WERI-Rb-1 (cell line): ENCODE measurements at regions not wholly inside any gene's neighbourhood (a gene's known extent, or its start where the extent isn't known, plus 50 kb on each side); places are given as distances from the start of the nearest gene placed in this dataset.

Experiments used
- DNase-seq: peaks from one replicate; pipeline ENCODE4 v3.0.0-alpha.2; 2020
- H3K27ac ChIP-seq: fragments of 250-450 bp; sonication (Bioruptor Pico); 2 replicates; pipeline ENCODE4 v1.5.1; 2020; ENCODE audit warnings: mild to moderate bottlenecking, moderate library complexity
- H3K27me3 ChIP-seq: fragments of 250-450 bp; sonication (Bioruptor Pico); 2 replicates; pipeline ENCODE4 v1.5.1; 2021; ENCODE audit warnings: mild to moderate bottlenecking, low read depth, moderate library complexity; ENCODE audit not compliant: insufficient read depth, severe bottlenecking
- H3K36me3 ChIP-seq: fragments of 250-450 bp; sonication (Bioruptor Pico); 2 replicates; pipeline ENCODE4 v1.5.1; 2020; ENCODE audit warnings: mild to moderate bottlenecking, moderate library complexity
- H3K4me3 ChIP-seq: 2 replicates; pipeline ENCODE4 v1.5.1; 2011; ENCODE audit warnings: low read depth, mild to moderate bottlenecking, control low read depth, low read length
- H3K9me3 ChIP-seq: fragments of 250-450 bp; sonication (Bioruptor Pico); 2 replicates; pipeline ENCODE4 v1.5.1; 2021; ENCODE audit warnings: mild to moderate bottlenecking, moderate library complexity; ENCODE audit not compliant: severe bottlenecking
- CTCF ChIP-seq: IDR thresholded peaks from 2 replicates; pipeline ENCODE4 v1.5.1; 2011; ENCODE audit warnings: low read depth, mild to moderate bottlenecking, control low read depth, inconsistent platforms, low read length

- peaks cover 2% of the 10 kb centered on the region for H3K9me3 ChIP-seq
- no peak overlapping the region for H3K27ac ChIP-seq
- TF ChIP-seq CTCF: no peak
- no peaks in the 10 kb centered on the region for H3K27me3 ChIP-seq
- no peak overlapping the region for H3K4me3 ChIP-seq
- DNase-seq: no peak
- H3K36me3 ChIP-seq: no peaks in the 10 kb centered on the region
Measured at GRCh38 chr11:106218106-106218505, 140.6 kb downstream of the AASDHPPT start.

- Histone ChIP-seq H3K36me3 (no peaks in the 10 kb centered on the region), H3K27me3 (no peaks in the 10 kb centered on the region), H3K9me3 (peaks cover 2% of the 10 kb centered on the region), H3K27ac (no peak overlapping the region), H3K4me3 (no peak overlapping the region)
- TF ChIP-seq CTCF: no peak
- DNase-seq: no peak
Measured at GRCh38 chr11:106222626-106223025, 145.2 kb downstream of the AASDHPPT start.

- H3K27ac ChIP-seq: no peak overlapping the region
- no peak overlapping the region for H3K4me3 ChIP-seq
- H3K36me3 ChIP-seq: no peaks in the 10 kb centered on the region
- DNase-seq: no peak
- H3K9me3 ChIP-seq: peaks cover 2% of the 10 kb centered on the region
- 0 out of 2 replicates have a peak, but pooled peaks have one; percentile 19 for TF ChIP-seq CTCF
- no peaks in the 10 kb centered on the region for H3K27me3 ChIP-seq
Measured at GRCh38 chr11:106224172-106224571, 146.7 kb downstream of the AASDHPPT start.

GRCh38 chr11:106228996-106229395 lies 151.5 kb downstream of the AASDHPPT start:
- no peak for TF ChIP-seq CTCF
- Histone ChIP-seq H3K4me3 (no peak overlapping the region), H3K27ac (no peak overlapping the region), H3K27me3 (no peaks in the 10 kb centered on the region), H3K9me3 (peaks cover 7% of the 10 kb centered on the region), H3K36me3 (no peaks in the 10 kb centered on the region)
- DNase-seq: no peak

- Histone ChIP-seq H3K9me3 (peaks cover 7% of the 10 kb centered on the region), H3K27me3 (no peaks in the 10 kb centered on the region), H3K36me3 (no peaks in the 10 kb centered on the region), H3K27ac (no peak overlapping the region), H3K4me3 (no peak overlapping the region)
- no peak for TF ChIP-seq CTCF
- no peak for DNase-seq
Measured at GRCh38 chr11:106231591-106231990, 154.1 kb downstream of the AASDHPPT start.

GRCh38 chr11:106233191-106233590 lies 155.7 kb downstream of the AASDHPPT start:
- Histone ChIP-seq H3K27me3 (no peaks in the 10 kb centered on the region), H3K36me3 (no peaks in the 10 kb centered on the region), H3K4me3 (no peak overlapping the region), H3K9me3 (peaks cover 7% of the 10 kb centered on the region), H3K27ac (no peak overlapping the region)
- no peak for DNase-seq
- TF ChIP-seq CTCF: no peak
